ENCODE measurements at regions not wholly inside any gene's neighbourhood (a gene's known extent, or its start where the extent isn't known, plus 50 kb on each side); places are given as distances from the start of the nearest gene placed in this dataset.
"Not testable (repeated sequence)": the region's sequence is repeated elsewhere in the genome, so short reads cannot be mapped to it uniquely, and the experiment has no call there.

DNA sequence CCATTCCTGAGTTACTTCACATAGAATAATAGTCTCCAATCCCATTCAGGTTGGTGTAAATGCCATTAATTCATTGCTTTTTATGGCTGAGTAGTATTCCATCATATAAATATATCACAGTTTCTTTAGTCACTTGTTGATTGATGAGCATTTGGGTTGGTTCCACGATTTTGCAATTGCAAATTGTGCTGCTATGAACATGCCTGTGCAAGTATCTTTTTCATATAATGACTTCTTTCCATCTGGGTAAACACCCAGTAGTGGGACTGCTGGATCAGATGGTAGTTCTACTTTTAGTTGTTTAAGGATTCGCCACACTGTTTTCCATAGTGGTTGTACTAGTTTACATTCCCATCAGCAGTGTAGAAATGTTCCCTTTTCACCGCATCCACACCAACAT, 107.0 kb downstream of the CDC7 start:
- TF ChIP-seq, protein P1, sequence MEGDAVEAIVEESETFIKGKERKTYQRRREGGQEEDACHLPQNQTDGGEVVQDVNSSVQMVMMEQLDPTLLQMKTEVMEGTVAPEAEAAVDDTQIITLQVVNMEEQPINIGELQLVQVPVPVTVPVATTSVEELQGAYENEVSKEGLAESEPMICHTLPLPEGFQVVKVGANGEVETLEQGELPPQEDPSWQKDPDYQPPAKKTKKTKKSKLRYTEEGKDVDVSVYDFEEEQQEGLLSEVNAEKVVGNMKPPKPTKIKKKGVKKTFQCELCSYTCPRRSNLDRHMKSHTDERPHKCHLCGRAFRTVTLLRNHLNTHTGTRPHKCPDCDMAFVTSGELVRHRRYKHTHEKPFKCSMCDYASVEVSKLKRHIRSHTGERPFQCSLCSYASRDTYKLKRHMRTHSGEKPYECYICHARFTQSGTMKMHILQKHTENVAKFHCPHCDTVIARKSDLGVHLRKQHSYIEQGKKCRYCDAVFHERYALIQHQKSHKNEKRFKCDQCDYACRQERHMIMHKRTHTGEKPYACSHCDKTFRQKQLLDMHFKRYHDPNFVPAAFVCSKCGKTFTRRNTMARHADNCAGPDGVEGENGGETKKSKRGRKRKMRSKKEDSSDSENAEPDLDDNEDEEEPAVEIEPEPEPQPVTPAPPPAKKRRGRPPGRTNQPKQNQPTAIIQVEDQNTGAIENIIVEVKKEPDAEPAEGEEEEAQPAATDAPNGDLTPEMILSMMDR (conservative IDR thresholded peaks at IDR 0.05; ENCODE audit: low read length), result not testable (repeated sequence)
- TF ChIP-seq EZH2phosphoT487 (IDR thresholded peaks at IDR 0.05; ENCODE audit: borderline replicate concordance, low read depth, low read length), result not testable (repeated sequence)

Measured in OCI-LY7 (cell line).